H1 (cell line): ENCODE measurements at regions not wholly inside any gene's neighbourhood (a gene's known extent, or its start where the extent isn't known, plus 50 kb on each side); places are given as distances from the start of the nearest gene placed in this dataset.

Experiments used
- CTCF ChIA-PET: fragments of 300-600 bp; sonication (Branson Sonifier 250); formaldehyde crosslinking; loops from one replicate; lab custom pipeline; 2021; ENCODE audit not compliant: partially characterized antibody; lab: Charles Lee
- POLR2A ChIA-PET: fragments of 300-600 bp; sonication (Branson Sonifier 250); formaldehyde crosslinking; loops from one replicate; lab custom pipeline; 2021; ENCODE audit warnings: inconsistent platforms; ENCODE audit not compliant: partially characterized antibody; lab: Charles Lee
- DNase-seq, 2 experiments: peaks; one replicate each; pipeline versions ENCODE4 v3.0.0 to v3.0.0-alpha.2; 2010 to 2022; ENCODE audit warnings: low spot score in 2 of 2, low read depth in 1 of 2, mixed read lengths in 1 of 2
- FAIRE-seq: peaks from 2 replicates; lab custom pipeline; 2011; peaks lifted over from hg19 to GRCh38; lab: Jason Lieb, UNC
- H2AFZ ChIP-seq: 2 replicates; pipeline ENCODE4 v1.8.1; 2012; ENCODE audit warnings: low read length, inconsistent platforms
- H2AK5ac ChIP-seq: 2 replicates; pipeline ENCODE4 v1.6.1; 2013; ENCODE audit warnings: low read depth, low read length
- H2BK120ac ChIP-seq: replicated peaks from 2 replicates; pipeline ENCODE3; 2013; ENCODE audit warnings: low read depth, low read length, inconsistent platforms
- H2BK12ac ChIP-seq: 2 replicates; pipeline ENCODE4 v1.6.1; 2013; ENCODE audit warnings: low read depth, low read length
- H2BK15ac ChIP-seq: 2 replicates; pipeline ENCODE4 v1.6.1; 2013; ENCODE audit warnings: low read length
- H2BK20ac ChIP-seq: 2 replicates; pipeline ENCODE4 v1.6.1; 2013; ENCODE audit warnings: low read length
- H2BK5ac ChIP-seq: 2 replicates; pipeline ENCODE4 v1.6.1; 2013; ENCODE audit warnings: low read depth, low read length
- H3K14ac ChIP-seq: 2 replicates; pipeline ENCODE4 v1.6.1; 2013; ENCODE audit warnings: inconsistent platforms; ENCODE audit not compliant: insufficient read length
- H3K18ac ChIP-seq: 2 replicates; pipeline ENCODE4 v1.6.1; 2013; ENCODE audit warnings: low read length; ENCODE audit errors: extremely low read depth
- H3K23ac ChIP-seq: 2 replicates; pipeline ENCODE4 v1.6.1; 2013; ENCODE audit warnings: inconsistent platforms; ENCODE audit not compliant: insufficient read length
- H3K23me2 ChIP-seq: 2 replicates; pipeline ENCODE4 v1.6.1; 2013; ENCODE audit warnings: low read depth, low read length
- H3K27ac ChIP-seq: 2 replicates; pipeline ENCODE4 v1.6.1; 2011; ENCODE audit warnings: low read depth, low read length, inconsistent platforms
- H3K27me3 ChIP-seq, 4 experiments: replicated peaks in 1 of 4; 1 replicate in 1 of 4; 2 replicates in 3 of 4; pipeline versions ENCODE4 v1.6.1 to v1.8.1; 2011 to 2013; ENCODE audit warnings: low read length in 3 of 4, mild to moderate bottlenecking in 3 of 4, inconsistent platforms in 2 of 4, mixed read lengths in 2 of 4, moderate library complexity in 1 of 4; ENCODE audit not compliant: control insufficient read depth in 3 of 4, insufficient read depth in 3 of 4; ENCODE audit errors: extremely low read depth in 1 of 4
- H3K36me3 ChIP-seq, 4 experiments: 2 replicates each; pipeline versions ENCODE4 v1.6.1 to v1.8.1; 2011 to 2013; ENCODE audit warnings: mild to moderate bottlenecking in 4 of 4, low read length in 3 of 4, moderate library complexity in 2 of 4, control low read depth in 1 of 4, inconsistent platforms in 1 of 4; ENCODE audit not compliant: insufficient read depth in 4 of 4, control insufficient read depth in 2 of 4
- H3K4ac ChIP-seq: replicated peaks from 2 replicates; pipeline ENCODE3; 2013; ENCODE audit warnings: low read length, low read depth, mixed read lengths, inconsistent platforms; ENCODE audit not compliant: insufficient read length
- H3K4me1 ChIP-seq, 4 experiments: replicated peaks in 1 of 4; 1 replicate in 1 of 4; 2 replicates in 3 of 4; pipeline versions ENCODE4 v1.6.1 to v1.8.1; 2011 to 2013; ENCODE audit warnings: low read length in 3 of 4, inconsistent platforms in 2 of 4, mixed read lengths in 1 of 4; ENCODE audit not compliant: insufficient read depth in 4 of 4, control insufficient read depth in 3 of 4
- H3K4me2 ChIP-seq, 2 experiments: 2 replicates each; pipeline versions ENCODE4 v1.6.1 to v1.8.1; 2011 to 2013; ENCODE audit warnings: low read depth in 2 of 2, low read length in 2 of 2, control low read depth in 1 of 2, inconsistent platforms in 1 of 2, mild to moderate bottlenecking in 1 of 2; ENCODE audit not compliant: insufficient read depth in 1 of 2
- H3K4me3 ChIP-seq, 4 experiments: fragments of 200-600, 300-600 bp in 1 of 4; sonication (generic), shearing (Covaris generic), sonication (Bioruptor Twin) in 1 of 4; 2 replicates each; pipeline versions ENCODE4 v1.5.1 to v1.8.1; 2011 to 2016; ENCODE audit warnings: low read length in 4 of 4, low read depth in 3 of 4, control low read depth in 2 of 4, inconsistent platforms in 2 of 4, mild to moderate bottlenecking in 2 of 4, mixed read lengths in 1 of 4, moderate library complexity in 1 of 4; ENCODE audit not compliant: insufficient read depth in 2 of 4; ENCODE audit errors: extremely low read depth in 1 of 4
- H3K56ac ChIP-seq: replicated peaks from 2 replicates; pipeline ENCODE3; 2013; ENCODE audit warnings: low read depth, mild to moderate bottlenecking, mixed read lengths, low read length, inconsistent platforms; ENCODE audit not compliant: insufficient read length
- H3K79me1 ChIP-seq: 2 replicates; pipeline ENCODE4 v1.6.1; 2013; ENCODE audit warnings: low read depth, low read length, control low read depth
- H3K79me2 ChIP-seq, 2 experiments: 2 replicates each; pipeline versions ENCODE4 v1.6.1 to v1.8.1; 2012 to 2013; ENCODE audit warnings: low read length in 2 of 2, mild to moderate bottlenecking in 2 of 2, inconsistent platforms in 1 of 2; ENCODE audit not compliant: insufficient read depth in 2 of 2, control insufficient read depth in 1 of 2
- H3K9ac ChIP-seq, 4 experiments: replicated peaks in 1 of 4; 1 replicate in 1 of 4; 2 replicates in 3 of 4; pipeline versions ENCODE4 v1.6.1 to v1.8.1; 2011 to 2013; ENCODE audit warnings: low read depth in 3 of 4, low read length in 3 of 4, control low read depth in 2 of 4, mild to moderate bottlenecking in 2 of 4, moderate library complexity in 2 of 4, inconsistent platforms in 1 of 4; ENCODE audit errors: extremely low read depth in 1 of 4
- H3K9me3 ChIP-seq, 2 experiments: 2 replicates each; pipeline versions ENCODE4 v1.6.1 to v1.8.1; 2012 to 2013; ENCODE audit warnings: mild to moderate bottlenecking in 2 of 2, moderate library complexity in 2 of 2, control low read depth in 1 of 2, inconsistent platforms in 1 of 2, low read depth in 1 of 2, low read length in 1 of 2, mixed read lengths in 1 of 2; ENCODE audit not compliant: insufficient read depth in 2 of 2
- H4K20me1 ChIP-seq, 2 experiments: replicated peaks in 1 of 2; 2 replicates each; pipeline versions ENCODE3 to v1.8.1; 2011 to 2013; ENCODE audit warnings: inconsistent platforms in 2 of 2, low read length in 2 of 2, mild to moderate bottlenecking in 1 of 2; ENCODE audit not compliant: insufficient read depth in 2 of 2, control insufficient read depth in 1 of 2
- H4K5ac ChIP-seq: 2 replicates; pipeline ENCODE4 v1.6.1; 2013; ENCODE audit warnings: low read length, low read depth, mixed read lengths, inconsistent platforms; ENCODE audit not compliant: insufficient read length
- H4K8ac ChIP-seq: 2 replicates; pipeline ENCODE4 v1.8.0; 2013; ENCODE audit warnings: mild to moderate bottlenecking, moderate library complexity, low read length, inconsistent platforms; ENCODE audit not compliant: insufficient read depth; ENCODE audit errors: extremely low read depth
- H4K91ac ChIP-seq: replicated peaks from 2 replicates; pipeline ENCODE3; 2013; ENCODE audit warnings: low read length, mixed read lengths, inconsistent platforms; ENCODE audit not compliant: insufficient read length
- GTF2F1 ChIP-seq: IDR thresholded peaks from 2 replicates; pipeline ENCODE4 v1.6.1; 2012; ENCODE audit warnings: low read depth, low read length, improper control_type of control experiment, borderline replicate concordance
- HDAC6 ChIP-seq: IDR thresholded peaks from one replicate; pipeline ENCODE4 v1.7.1; 2012; ENCODE audit warnings: low read depth, mild to moderate bottlenecking, inconsistent platforms, low read length, moderate library complexity
- RXRA ChIP-seq: IDR thresholded peaks from 2 replicates; pipeline ENCODE4 v1.6.1; 2011; ENCODE audit warnings: low read depth, mild to moderate bottlenecking, low read length, moderate library complexity; ENCODE audit not compliant: insufficient read depth
- SAP30 ChIP-seq: fragments of 300-600 bp; sonication (generic); IDR thresholded peaks from 2 replicates; pipeline ENCODE4 v1.7.1; 2012; ENCODE audit warnings: low read length, moderate library complexity, mild to moderate bottlenecking, inconsistent platforms; ENCODE audit not compliant: insufficient read depth, insufficient replicate concordance
- SP2 ChIP-seq: IDR thresholded peaks from 2 replicates; pipeline ENCODE4 v1.6.1; 2012; ENCODE audit warnings: mild to moderate bottlenecking, low read length, inconsistent platforms
- SP4 ChIP-seq: IDR thresholded peaks from 2 replicates; pipeline ENCODE4 v1.6.1; 2012; ENCODE audit warnings: low read length, inconsistent platforms
- TAF1 ChIP-seq: IDR thresholded peaks from 2 replicates; pipeline ENCODE4 v1.6.1; 2011; ENCODE audit warnings: mild to moderate bottlenecking, low read depth, low read length
- TEAD4 ChIP-seq: IDR thresholded peaks from 2 replicates; pipeline ENCODE4 v1.6.1; 2012; ENCODE audit warnings: low read depth, low read length, inconsistent platforms, mixed read lengths

GRCh38 chrX:30943984-30944383 is 54.9 kb upstream of the TAB3 start:
- ChIA-PET POLR2A (no interaction called here), CTCF (interaction anchor here (0.6 kb wide), 1 partner anchor 196 kb away, joined by 3 read pairs; no protein-coding TSS in a partner anchor)
- FAIRE-seq, result no peak
- Histone ChIP-seq H3K14ac (no peak overlapping the region), H2AFZ (no peak overlapping the region), H2BK5ac (no peak overlapping the region), H2BK12ac (no peak overlapping the region), H2BK15ac (no peak overlapping the region), H2AK5ac (no peak overlapping the region), H3K9me3 (no peaks in the 10 kb centered on the region), H3K23me2 (no peaks in the 10 kb centered on the region), H3K56ac (no peak overlapping the region), H4K8ac (no peak overlapping the region), H3K36me3 (no peaks in the 10 kb centered on the region), H3K9ac (no peak overlapping the region), H4K5ac (no peak overlapping the region), H3K4me2 (no peak overlapping the region), H3K4me3 (no peak overlapping the region), H3K18ac (no peak overlapping the region), H3K4me1 (no peaks in the 10 kb centered on the region), H3K79me2 (no peaks in the 10 kb centered on the region), H3K27ac (no peak overlapping the region), H3K27me3 (no peaks in the 10 kb centered on the region), H3K4ac (no peak overlapping the region), H4K91ac (no peak overlapping the region), H2BK20ac (no peak overlapping the region), H2BK120ac (no peak overlapping the region), H3K79me1 (no peaks in the 10 kb centered on the region), H3K23ac (no peak overlapping the region), H4K20me1 (no peaks in the 10 kb centered on the region)
- no peak for DNase-seq
- TF ChIP-seq GTF2F1 (no peak), SP2 (no peak), RXRA (no peak), TEAD4 (no peak), TAF1 (no peak), SP4 (no peak), HDAC6 (no peak), SAP30 (no peak)
- TF ChIP-seq, all 59 proteins: peak for 0
